ENCODE measurements at regions not wholly inside any gene's neighbourhood (a gene's known extent, or its start where the extent isn't known, plus 50 kb on each side); places are given as distances from the start of the nearest gene placed in this dataset.

DNA sequence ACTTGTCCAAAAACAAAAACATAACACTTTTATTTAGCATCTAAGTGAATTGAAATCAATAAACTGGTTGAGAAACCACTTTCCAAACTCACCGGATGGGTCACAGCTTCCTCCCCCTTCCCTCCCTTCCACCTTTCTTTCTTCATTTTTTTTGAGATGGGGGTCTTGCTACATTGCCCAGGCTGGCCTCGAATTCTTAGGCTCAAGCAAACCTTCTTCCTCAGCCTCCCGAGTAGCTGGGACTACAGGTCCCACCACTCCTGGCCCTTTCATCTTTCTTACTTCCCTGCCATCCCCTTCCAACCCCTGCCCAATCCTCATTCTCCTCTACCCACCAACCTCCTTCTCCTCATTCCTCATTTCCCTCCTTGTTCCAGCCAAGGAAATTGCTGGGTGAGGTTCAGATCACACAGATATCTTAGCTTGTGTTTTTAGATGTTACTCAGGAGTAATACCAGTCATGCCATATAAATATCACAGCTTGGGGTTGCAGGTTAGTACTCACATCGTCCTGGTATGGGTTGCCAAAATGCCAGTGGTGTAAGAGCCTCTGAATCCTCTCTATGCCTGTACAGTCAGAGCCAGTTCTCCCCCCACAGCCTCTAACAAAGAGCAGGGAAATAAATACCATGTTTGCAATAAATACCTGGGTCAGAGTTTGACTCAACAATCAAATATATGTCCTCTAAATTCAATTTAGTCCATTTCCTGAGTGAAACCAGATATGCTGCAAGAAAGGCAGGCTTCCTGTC, 132.7 kb upstream of the NDUFV2 start:
- H3K4me3 ChIP-seq (ENCODE audit: insufficient read depth, low read depth, low read length) = no peak overlapping the region
- no peaks in the 10 kb centered on the region for H3K27me3 ChIP-seq (ENCODE audit: control insufficient read depth, insufficient read depth, low read length, poor library complexity, severe bottlenecking)
- no peaks in the 10 kb centered on the region for H3K36me3 ChIP-seq (ENCODE audit: control insufficient read depth, insufficient read depth, low read length)
- 90 to 93% methylated on average over 3 of the region's 4 CpGs for WGBS, 2 experiments
- H3K4me1 ChIP-seq (ENCODE audit: control insufficient read depth, insufficient read depth, low read length) = peaks cover 6% of the 10 kb centered on the region
- H3K9me3 ChIP-seq (ENCODE audit: control insufficient read depth, low read length) = no peaks in the 10 kb centered on the region
- H3K27ac ChIP-seq (ENCODE audit: insufficient read depth, low read depth, low read length, poor library complexity, severe bottlenecking) = no peak overlapping the region

DNA sequence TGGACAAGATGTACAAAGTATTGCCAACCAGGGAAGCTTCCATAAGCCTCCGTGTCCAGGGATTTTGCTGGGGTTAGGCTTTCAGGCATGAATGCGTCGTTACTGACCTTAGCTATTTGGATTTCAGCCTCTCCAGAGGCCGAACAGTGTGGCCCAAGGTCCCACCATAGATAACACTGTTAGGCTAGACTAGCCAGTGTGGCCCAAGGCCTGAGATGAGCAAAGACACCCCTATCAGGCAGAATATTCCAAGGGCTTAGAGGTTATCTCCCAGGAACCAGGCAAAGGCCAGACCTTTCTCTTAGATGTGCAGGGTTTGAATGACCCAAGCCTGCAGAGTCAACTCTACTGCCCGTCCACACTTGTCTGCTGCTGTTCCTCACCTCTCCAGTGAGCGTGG, 131.7 kb upstream of the NDUFV2 start:
- Histone ChIP-seq H3K9me3 (ENCODE audit: control insufficient read depth, low read length) (no peaks in the 10 kb centered on the region), H3K27me3 (ENCODE audit: control insufficient read depth, insufficient read depth, low read length, poor library complexity, severe bottlenecking) (no peaks in the 10 kb centered on the region), H3K4me1 (ENCODE audit: control insufficient read depth, insufficient read depth, low read length) (peaks cover 6% of the 10 kb centered on the region), H3K27ac (ENCODE audit: insufficient read depth, low read depth, low read length, poor library complexity, severe bottlenecking) (no peak overlapping the region), H3K36me3 (ENCODE audit: control insufficient read depth, insufficient read depth, low read length) (no peaks in the 10 kb centered on the region), H3K4me3 (ENCODE audit: insufficient read depth, low read depth, low read length) (no peak overlapping the region)
- WGBS, 2 experiments = 95 to 98% methylated on average over 6 of the region's 6 CpGs

DNA sequence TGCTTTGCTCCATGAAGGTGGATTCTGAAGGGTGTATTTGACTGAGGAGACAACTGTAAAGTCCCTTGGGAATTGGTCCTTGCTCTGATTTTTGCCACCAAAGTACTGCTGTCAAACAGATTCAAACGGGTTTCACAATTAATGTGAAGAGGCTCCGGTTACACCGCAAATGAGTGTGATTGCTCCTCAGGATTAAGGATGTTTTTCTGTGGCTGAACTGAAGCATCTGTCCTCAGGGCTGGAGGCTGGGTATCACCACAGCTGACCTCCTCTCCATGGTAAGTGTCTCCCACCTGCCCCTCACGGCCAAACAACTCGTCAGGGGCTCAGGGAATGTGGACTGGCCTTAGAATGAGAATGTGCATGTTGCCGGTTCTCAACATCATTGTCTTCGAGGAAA, 130.4 kb upstream of the NDUFV2 start:
- WGBS, 2 experiments = 90% methylated on average over 7 of the region's 7 CpGs
- Histone ChIP-seq H3K36me3 (ENCODE audit: control insufficient read depth, insufficient read depth, low read length) (no peaks in the 10 kb centered on the region), H3K9me3 (ENCODE audit: control insufficient read depth, low read length) (no peaks in the 10 kb centered on the region), H3K4me1 (ENCODE audit: control insufficient read depth, insufficient read depth, low read length) (peaks cover 6% of the 10 kb centered on the region), H3K27me3 (ENCODE audit: control insufficient read depth, insufficient read depth, low read length, poor library complexity, severe bottlenecking) (no peaks in the 10 kb centered on the region), H3K27ac (ENCODE audit: insufficient read depth, low read depth, low read length, poor library complexity, severe bottlenecking) (no peak overlapping the region), H3K4me3 (ENCODE audit: insufficient read depth, low read depth, low read length) (no peak overlapping the region)

- Histone ChIP-seq H3K4me3 (ENCODE audit: insufficient read depth, low read depth, low read length) (no peak overlapping the region), H3K4me1 (ENCODE audit: control insufficient read depth, insufficient read depth, low read length) (peaks cover 6% of the 10 kb centered on the region), H3K9me3 (ENCODE audit: control insufficient read depth, low read length) (no peaks in the 10 kb centered on the region), H3K27me3 (ENCODE audit: control insufficient read depth, insufficient read depth, low read length, poor library complexity, severe bottlenecking) (no peaks in the 10 kb centered on the region), H3K27ac (ENCODE audit: insufficient read depth, low read depth, low read length, poor library complexity, severe bottlenecking) (no peak overlapping the region), H3K36me3 (ENCODE audit: control insufficient read depth, insufficient read depth, low read length) (no peaks in the 10 kb centered on the region)
- 93 to 94% methylated on average over 4 of the region's 4 CpGs for WGBS, 2 experiments
Measured at GRCh38 chr18:8974279-8974678, 128.2 kb upstream of the NDUFV2 start.

- Histone ChIP-seq H3K36me3 (ENCODE audit: control insufficient read depth, insufficient read depth, low read length) (no peaks in the 10 kb centered on the region), H3K9me3 (ENCODE audit: control insufficient read depth, low read length) (no peaks in the 10 kb centered on the region), H3K27me3 (ENCODE audit: control insufficient read depth, insufficient read depth, low read length, poor library complexity, severe bottlenecking) (no peaks in the 10 kb centered on the region), H3K27ac (ENCODE audit: insufficient read depth, low read depth, low read length, poor library complexity, severe bottlenecking) (no peak overlapping the region), H3K4me3 (ENCODE audit: insufficient read depth, low read depth, low read length) (no peak overlapping the region), H3K4me1 (ENCODE audit: control insufficient read depth, insufficient read depth, low read length) (peaks cover 8% of the 10 kb centered on the region)
- 50 to 100% methylated on average over 1 to 2 of the region's 2 CpGs for WGBS, 2 experiments
Measured at GRCh38 chr18:8974696-8975095, 127.8 kb upstream of the NDUFV2 start.

DNA sequence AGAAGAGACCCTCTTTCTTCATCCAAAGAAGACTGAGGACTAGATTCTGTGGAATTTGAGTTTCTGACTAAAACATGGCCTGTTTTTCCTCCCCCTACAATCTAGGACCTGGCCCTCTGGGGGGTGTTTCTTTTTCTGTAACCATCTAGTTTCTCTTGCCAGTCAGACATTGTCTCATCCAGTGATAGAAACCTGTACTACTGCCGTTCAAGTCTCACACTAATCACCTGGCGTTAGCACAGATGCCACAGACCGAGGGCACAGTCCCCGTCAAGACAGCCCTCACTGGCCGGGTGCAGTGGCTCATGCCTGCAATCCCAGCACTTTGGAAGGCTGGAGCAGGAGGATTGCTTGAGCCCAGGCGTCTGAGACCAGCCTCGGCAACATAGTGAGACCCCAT, 126.9 kb upstream of the NDUFV2 start:
- WGBS, 2 experiments = 68 to 74% methylated on average over 7 of the region's 7 CpGs
- H3K36me3 ChIP-seq (ENCODE audit: control insufficient read depth, insufficient read depth, low read length) = no peaks in the 10 kb centered on the region
- H3K4me3 ChIP-seq (ENCODE audit: insufficient read depth, low read depth, low read length) = no peak overlapping the region
- H3K4me1 ChIP-seq (ENCODE audit: control insufficient read depth, insufficient read depth, low read length) = peaks cover 10% of the 10 kb centered on the region
- H3K9me3 ChIP-seq (ENCODE audit: control insufficient read depth, low read length) = no peaks in the 10 kb centered on the region
- no peaks in the 10 kb centered on the region for H3K27me3 ChIP-seq (ENCODE audit: control insufficient read depth, insufficient read depth, low read length, poor library complexity, severe bottlenecking)
- no peak overlapping the region for H3K27ac ChIP-seq (ENCODE audit: insufficient read depth, low read depth, low read length, poor library complexity, severe bottlenecking)

DNA sequence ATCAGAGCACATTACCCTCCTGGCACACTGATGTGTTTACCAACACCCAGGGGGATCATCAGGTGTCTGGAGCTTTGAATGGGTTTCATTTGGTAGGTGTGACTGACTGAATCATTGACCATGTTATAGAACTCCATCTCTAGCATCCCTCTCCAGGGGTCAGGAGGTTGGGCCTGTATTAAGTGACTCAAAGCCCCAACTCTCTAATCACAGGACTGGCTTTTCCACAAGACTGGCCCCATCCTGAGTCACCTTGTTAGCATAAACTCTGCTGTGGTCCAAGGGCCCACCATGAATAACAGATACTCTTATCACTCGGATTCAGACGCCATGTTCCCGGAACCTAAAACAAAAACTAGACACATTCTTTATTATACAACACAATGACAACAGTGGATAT, 125.9 kb upstream of the NDUFV2 start:
- Histone ChIP-seq H3K27ac (ENCODE audit: insufficient read depth, low read depth, low read length, poor library complexity, severe bottlenecking) (no peak overlapping the region), H3K4me1 (ENCODE audit: control insufficient read depth, insufficient read depth, low read length) (peaks cover 18% of the 10 kb centered on the region)
- 94 to 98% methylated on average over 3 of the region's 3 CpGs for WGBS, 2 experiments

DNA sequence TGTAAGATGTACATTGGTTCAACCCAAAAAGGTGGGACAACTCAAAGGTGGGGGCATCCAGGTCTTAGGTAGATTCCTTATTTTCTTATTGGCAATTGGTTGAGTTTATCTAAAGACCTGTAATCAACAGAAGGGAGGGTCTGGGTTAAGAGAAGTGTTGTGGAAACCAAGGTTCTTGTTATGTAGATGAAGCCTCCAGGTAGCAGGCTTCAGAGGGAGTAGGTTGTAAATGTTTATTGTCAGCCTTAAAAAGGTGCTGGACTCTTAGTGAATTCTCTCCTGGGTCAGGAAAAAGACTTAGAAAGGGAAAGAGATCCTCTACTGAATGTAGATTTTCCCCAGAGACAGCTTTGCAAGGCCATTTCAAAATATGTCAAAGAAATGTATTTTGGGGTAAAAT, 125.3 kb upstream of the NDUFV2 start:
- no peak overlapping the region for H3K27ac ChIP-seq (ENCODE audit: insufficient read depth, low read depth, low read length, poor library complexity, severe bottlenecking)
- no peak overlapping the region for H3K4me3 ChIP-seq (ENCODE audit: insufficient read depth, low read depth, low read length)
- no peaks in the 10 kb centered on the region for H3K36me3 ChIP-seq (ENCODE audit: control insufficient read depth, insufficient read depth, low read length)
- H3K4me1 ChIP-seq (ENCODE audit: control insufficient read depth, insufficient read depth, low read length) = peaks cover 18% of the 10 kb centered on the region
- H3K27me3 ChIP-seq (ENCODE audit: control insufficient read depth, insufficient read depth, low read length, poor library complexity, severe bottlenecking) = no peaks in the 10 kb centered on the region
- H3K9me3 ChIP-seq (ENCODE audit: control insufficient read depth, low read length) = no peaks in the 10 kb centered on the region

More for the DNA sequence above, 125.9 kb upstream of the NDUFV2 start:
- Histone ChIP-seq H3K36me3 (ENCODE audit: control insufficient read depth, insufficient read depth, low read length) (no peaks in the 10 kb centered on the region), H3K9me3 (ENCODE audit: control insufficient read depth, low read length) (no peaks in the 10 kb centered on the region), H3K4me3 (ENCODE audit: insufficient read depth, low read depth, low read length) (no peak overlapping the region), H3K27me3 (ENCODE audit: control insufficient read depth, insufficient read depth, low read length, poor library complexity, severe bottlenecking) (no peaks in the 10 kb centered on the region)

DNA sequence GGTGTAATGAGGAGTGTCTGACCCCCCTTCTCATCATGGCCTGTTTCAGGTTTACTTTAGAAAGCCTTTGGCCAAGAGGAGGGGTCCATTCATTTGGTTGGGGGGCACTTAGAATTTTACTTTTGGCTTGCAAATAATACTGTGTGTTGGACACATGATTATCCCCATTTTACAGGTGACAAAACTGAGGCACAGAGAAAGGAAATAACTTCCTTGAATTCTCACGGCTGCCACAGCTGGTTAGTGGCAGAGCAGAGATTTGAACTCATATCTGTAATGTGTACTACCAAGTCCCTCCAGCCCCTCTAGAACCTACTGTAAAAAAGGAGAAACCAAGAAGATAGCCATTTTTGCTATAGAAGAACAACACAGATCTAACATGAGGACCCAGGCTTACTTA, 124.8 kb upstream of the NDUFV2 start:
- Histone ChIP-seq H3K9me3 (ENCODE audit: control insufficient read depth, low read length) (no peaks in the 10 kb centered on the region), H3K27ac (ENCODE audit: insufficient read depth, low read depth, low read length, poor library complexity, severe bottlenecking) (no peak overlapping the region), H3K36me3 (ENCODE audit: control insufficient read depth, insufficient read depth, low read length) (no peaks in the 10 kb centered on the region), H3K27me3 (ENCODE audit: control insufficient read depth, insufficient read depth, low read length, poor library complexity, severe bottlenecking) (no peaks in the 10 kb centered on the region), H3K4me1 (ENCODE audit: control insufficient read depth, insufficient read depth, low read length) (peaks cover 18% of the 10 kb centered on the region), H3K4me3 (ENCODE audit: insufficient read depth, low read depth, low read length) (no peak overlapping the region)
- WGBS, 2 experiments = 96 to 100% methylated on average over 1 of the region's 1 CpG

DNA sequence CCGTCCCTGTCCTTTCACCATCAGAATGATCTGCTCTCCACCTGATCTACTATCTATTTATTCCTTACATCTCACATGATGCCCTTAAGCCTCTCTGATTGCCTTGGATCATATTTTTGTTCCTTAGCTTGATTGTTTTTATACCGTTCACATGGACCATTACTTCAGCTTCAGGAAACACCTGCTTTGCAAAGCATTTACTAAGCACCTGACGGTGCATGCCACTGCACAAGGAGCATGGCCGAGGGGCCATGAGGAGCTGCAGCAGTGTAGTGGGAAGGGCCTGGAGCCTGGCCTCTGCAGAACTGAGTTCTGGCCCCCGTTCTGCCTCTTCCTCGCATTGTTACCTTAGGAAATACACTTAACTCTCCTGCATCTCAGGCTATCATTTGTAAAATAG, 124.1 kb upstream of the NDUFV2 start:
- H3K27ac ChIP-seq (ENCODE audit: insufficient read depth, low read depth, low read length, poor library complexity, severe bottlenecking) = no peak overlapping the region
- H3K27me3 ChIP-seq (ENCODE audit: control insufficient read depth, insufficient read depth, low read length, poor library complexity, severe bottlenecking) = no peaks in the 10 kb centered on the region
- no peak overlapping the region for H3K4me3 ChIP-seq (ENCODE audit: insufficient read depth, low read depth, low read length)
- no peaks in the 10 kb centered on the region for H3K9me3 ChIP-seq (ENCODE audit: control insufficient read depth, low read length)
- 94 to 97% methylated on average over 6 of the region's 6 CpGs for WGBS, 2 experiments
- no peaks in the 10 kb centered on the region for H3K36me3 ChIP-seq (ENCODE audit: control insufficient read depth, insufficient read depth, low read length)
- H3K4me1 ChIP-seq (ENCODE audit: control insufficient read depth, insufficient read depth, low read length) = peaks cover 18% of the 10 kb centered on the region

All from ectodermal cell (in vitro differentiated cells).